HepG2 (cell line): ENCODE measurements at regions not wholly inside any gene's neighbourhood (a gene's known extent, or its start where the extent isn't known, plus 50 kb on each side); places are given as distances from the start of the nearest gene placed in this dataset.

Source experiments
- ATAC-seq: fragments of 200-7000 bp; cut with Tn5 transposase; 3 replicates; pipeline ENCODE4 v1.9.1; 2020; ENCODE audit warnings: mild to moderate bottlenecking, moderate library complexity
- BruUV-seq: library from RNA; stranded (reverse); fragments of 400-500 nt; replicated peaks from 2 replicates; lab custom pipeline; 2021; lab: Mats Ljungman, UMichigan
- CTCF ChIA-PET: fragments of 300-600 bp; formaldehyde crosslinking; extraction: SDS; loops from one replicate; lab custom pipeline; 2021; ENCODE audit warnings: low total read pairs, inconsistent platforms, low intra/inter-chr PET ratio; lab: Yijun Ruan, JAX
- POLR2A ChIA-PET: fragments of 350-600 bp; sonication (Branson Sonifier 250); formaldehyde crosslinking; loops from one replicate; lab custom pipeline; 2020; ENCODE audit warnings: antibody characterized with exemption, inconsistent platforms; lab: Yijun Ruan, JAX
- DNase-seq: peaks from one replicate; pipeline ENCODE4 v3.0.0-alpha.2; 2015; ENCODE audit warnings: low spot score
- FAIRE-seq: peaks from 3 replicates; lab custom pipeline; 2011; peaks lifted over from hg19 to GRCh38; lab: Jason Lieb, UNC
- H2AFZ ChIP-seq: one replicate; pipeline ENCODE4 v1.6.1; 2011; ENCODE audit warnings: low read length, inconsistent platforms
- H3K27ac ChIP-seq: fragments of 300-600 bp; 3 replicates; pipeline ENCODE4 v1.8.0; 2011; ENCODE audit warnings: mixed run types, mild to moderate bottlenecking, mixed read lengths, low read length, inconsistent platforms; ENCODE audit not compliant: insufficient read depth; ENCODE audit errors: extremely low read length
- H3K27me3 ChIP-seq, 2 experiments: fragments of 200-600 bp in 1 of 2; 2 replicates in 1 of 2; 3 replicates in 1 of 2; pipeline versions ENCODE4 v1.6.0 to v1.8.0; 2011; ENCODE audit warnings: low read length in 2 of 2, mild to moderate bottlenecking in 2 of 2, moderate library complexity in 2 of 2, inconsistent platforms in 1 of 2; ENCODE audit not compliant: insufficient read depth in 2 of 2, control insufficient read depth in 1 of 2
- H3K36me3 ChIP-seq, 2 experiments: fragments of 200-600 bp in 1 of 2; replicated peaks in 1 of 2; 2 replicates in 1 of 2; 3 replicates in 1 of 2; pipeline versions ENCODE4 v1.5.1 to v1.8.0; 2011; ENCODE audit warnings: low read length in 2 of 2, inconsistent platforms in 1 of 2; ENCODE audit not compliant: insufficient read depth in 2 of 2, control insufficient read depth in 1 of 2
- H3K4me1 ChIP-seq: 2 replicates; pipeline ENCODE4 v1.5.1; 2012; ENCODE audit warnings: low read length, inconsistent platforms; ENCODE audit not compliant: insufficient read depth
- H3K4me2 ChIP-seq: 2 replicates; pipeline ENCODE4 v1.6.0; 2011; ENCODE audit warnings: low read depth, low read length, inconsistent platforms
- H3K4me3 ChIP-seq, 3 experiments: fragments of 200-600 bp in 1 of 3; sonication (generic), shearing (Covaris generic) in 1 of 3; replicated peaks in 1 of 3; 2 replicates each; pipeline ENCODE4 v1.5.1; 2011 to 2016; ENCODE audit warnings: low read length in 3 of 3, inconsistent platforms in 2 of 3, low read depth in 2 of 3, mild to moderate bottlenecking in 2 of 3, control low read depth in 1 of 3, mixed read lengths in 1 of 3; ENCODE audit not compliant: insufficient read depth in 1 of 3
- H3K79me2 ChIP-seq: one replicate; pipeline ENCODE4 v1.6.1; 2011; ENCODE audit warnings: low read length, inconsistent platforms; ENCODE audit not compliant: insufficient read depth
- H3K9ac ChIP-seq: 2 replicates; pipeline ENCODE4 v1.6.0; 2011; ENCODE audit warnings: mild to moderate bottlenecking, low read depth, low read length, inconsistent platforms; ENCODE audit not compliant: insufficient read depth
- H3K9me3 ChIP-seq: 2 replicates; pipeline ENCODE4 v1.5.1; 2012; ENCODE audit warnings: mild to moderate bottlenecking, low read length
- H4K20me1 ChIP-seq: 2 replicates; pipeline ENCODE4 v1.6.0; 2011; ENCODE audit warnings: inconsistent platforms, mild to moderate bottlenecking, low read length, moderate library complexity; ENCODE audit not compliant: insufficient read depth
- GLI4 ChIP-seq: sonication (generic); formaldehyde crosslinking; IDR thresholded peaks from 2 replicates; pipeline ENCODE4 v1.5.1; 2020; ENCODE audit warnings: missing genetic modification reagents, mild to moderate bottlenecking, moderate library complexity, borderline replicate concordance
- HMG20B ChIP-seq: conservative IDR thresholded peaks from 2 replicates; pipeline ENCODE4 v1.6.1; 2016; ENCODE audit warnings: missing genetic modification reagents, missing compliant biosample characterization
- NR2F2 ChIP-seq: IDR thresholded peaks from 2 replicates; pipeline ENCODE4 v1.6.1; 2012; ENCODE audit warnings: low read depth, inconsistent platforms, borderline replicate concordance
- ZMYM4 ChIP-seq: sonication (generic); formaldehyde crosslinking; IDR thresholded peaks from 2 replicates; pipeline ENCODE4 v1.8.1; 2023; ENCODE audit warnings: mild to moderate bottlenecking, missing genetic modification reagents
- ZNF101 ChIP-seq: sonication (generic); formaldehyde crosslinking; IDR thresholded peaks from 2 replicates; pipeline ENCODE4 v1.4.0; 2020; ENCODE audit warnings: mild to moderate bottlenecking, low read depth, missing genetic modification reagents, borderline replicate concordance
- ZNF180 ChIP-seq: sonication (generic); formaldehyde crosslinking; IDR thresholded peaks from 2 replicates; pipeline ENCODE4 v1.4.0; 2020; ENCODE audit warnings: low read depth, missing genetic modification reagents, borderline replicate concordance
- ZNF251 ChIP-seq: sonication (generic); formaldehyde crosslinking; IDR thresholded peaks from 2 replicates; pipeline ENCODE4 v1.9.0; 2021; ENCODE audit warnings: mild to moderate bottlenecking, missing genetic modification reagents
- ZNF616 ChIP-seq: sonication (generic); formaldehyde crosslinking; IDR thresholded peaks from 2 replicates; pipeline ENCODE4 v1.5.0; 2020; ENCODE audit warnings: low read depth, mild to moderate bottlenecking, missing genetic modification reagents
- ZSCAN30 ChIP-seq: sonication (generic); formaldehyde crosslinking; IDR thresholded peaks from 2 replicates; pipeline ENCODE4 v1.5.0; 2020; ENCODE audit warnings: mild to moderate bottlenecking, missing genetic modification reagents
- WGBS: methylation state at CpG from one replicate; pipeline ENCODE4 v1.1.6; 2017; ENCODE audit warnings: low lambda C conversion rate; 5-methylcytosine and 5-hydroxymethylcytosine counted together
- in situ Hi-C: cut with HindIII; loops from 2 replicates; pipeline ENCODE4 v1.10.0; 2017; ENCODE audit warnings: low pct_unique_long_range_greater_than_20kb; ENCODE audit not compliant: extremely low pct_ligation_motif_present
- intact Hi-C: fragments of 100-400 bp; cut with micrococcal nuclease; formaldehyde crosslinking; loops from one replicate; pipeline ENCODE4 v1.10.0; 2022; ENCODE audit not compliant: unreplicated experiment
- TF ChIP-seq, protein P1 (sequence below): sonication (generic); formaldehyde crosslinking; IDR thresholded peaks from 2 replicates; pipeline ENCODE4 v1.5.1; 2020; ENCODE audit warnings: missing genetic modification reagents, mild to moderate bottlenecking, borderline replicate concordance
- TF ChIP-seq, protein P2 (sequence below), 2 experiments: fragments of 450-650 bp in 1 of 2; sonication (generic) in 1 of 2; formaldehyde crosslinking; IDR thresholded peaks; 2 replicates each; pipeline versions ENCODE4 v1.5.0 to v1.8.0; 2020 to 2022; ENCODE audit warnings: mild to moderate bottlenecking in 1 of 2, missing genetic modification reagents in 1 of 2
- TF ChIP-seq, protein P3 (sequence below): sonication (generic); formaldehyde crosslinking; IDR thresholded peaks from 2 replicates; pipeline ENCODE4 v1.4.0; 2020; ENCODE audit warnings: missing genetic modification reagents, borderline replicate concordance

DNA sequence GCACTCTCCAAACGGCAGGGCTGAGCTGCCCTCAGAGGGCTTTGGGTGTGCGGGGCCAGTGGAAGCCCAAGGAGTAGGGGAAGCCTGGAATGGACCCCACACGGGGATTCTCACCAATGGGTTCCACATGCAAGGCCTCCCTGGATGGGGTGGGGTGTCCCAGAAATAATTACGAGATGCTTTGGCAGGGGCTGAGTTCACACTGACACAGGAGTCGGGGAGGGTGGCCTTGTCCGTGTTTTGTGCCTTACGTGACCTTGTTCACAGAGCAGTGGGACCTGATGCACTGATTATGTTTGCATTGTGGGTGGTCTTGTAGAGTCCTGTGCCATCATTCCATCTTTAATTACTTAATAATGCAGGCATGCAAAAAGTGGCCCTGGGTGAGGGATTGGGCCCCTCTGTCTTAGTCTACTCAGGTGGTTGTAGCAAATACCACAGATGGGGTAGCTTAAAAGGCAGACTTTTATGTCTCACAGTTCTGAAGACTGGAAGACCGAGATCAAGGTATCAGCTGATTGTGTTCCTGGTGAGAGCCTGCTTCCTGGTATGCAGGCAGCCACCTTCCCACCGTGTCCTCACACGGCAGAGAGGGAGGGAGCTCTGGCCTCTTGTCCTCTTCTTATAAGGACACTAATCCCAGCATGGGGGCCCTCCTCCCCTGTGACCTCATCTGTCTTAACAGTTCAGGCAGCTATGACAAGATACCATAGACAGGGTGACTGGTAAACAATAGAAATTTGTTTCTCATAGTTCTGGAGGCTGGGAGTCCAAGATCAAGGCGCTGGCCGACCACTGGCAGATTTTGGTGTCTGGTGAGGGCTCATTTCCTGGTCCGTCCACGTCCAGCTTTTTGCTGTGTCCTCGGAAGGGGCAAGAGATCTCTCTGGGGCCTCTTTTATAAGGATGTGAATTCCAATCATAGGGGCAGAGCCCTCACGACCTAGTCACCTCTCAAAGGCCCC lies 239.4 kb downstream of the IRF8 start (continued):
- TF ChIP-seq, protein P1, sequence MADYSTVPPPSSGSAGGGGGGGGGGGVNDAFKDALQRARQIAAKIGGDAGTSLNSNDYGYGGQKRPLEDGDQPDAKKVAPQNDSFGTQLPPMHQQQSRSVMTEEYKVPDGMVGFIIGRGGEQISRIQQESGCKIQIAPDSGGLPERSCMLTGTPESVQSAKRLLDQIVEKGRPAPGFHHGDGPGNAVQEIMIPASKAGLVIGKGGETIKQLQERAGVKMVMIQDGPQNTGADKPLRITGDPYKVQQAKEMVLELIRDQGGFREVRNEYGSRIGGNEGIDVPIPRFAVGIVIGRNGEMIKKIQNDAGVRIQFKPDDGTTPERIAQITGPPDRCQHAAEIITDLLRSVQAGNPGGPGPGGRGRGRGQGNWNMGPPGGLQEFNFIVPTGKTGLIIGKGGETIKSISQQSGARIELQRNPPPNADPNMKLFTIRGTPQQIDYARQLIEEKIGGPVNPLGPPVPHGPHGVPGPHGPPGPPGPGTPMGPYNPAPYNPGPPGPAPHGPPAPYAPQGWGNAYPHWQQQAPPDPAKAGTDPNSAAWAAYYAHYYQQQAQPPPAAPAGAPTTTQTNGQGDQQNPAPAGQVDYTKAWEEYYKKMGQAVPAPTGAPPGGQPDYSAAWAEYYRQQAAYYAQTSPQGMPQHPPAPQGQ, result no peak
- TF ChIP-seq, protein P2, sequence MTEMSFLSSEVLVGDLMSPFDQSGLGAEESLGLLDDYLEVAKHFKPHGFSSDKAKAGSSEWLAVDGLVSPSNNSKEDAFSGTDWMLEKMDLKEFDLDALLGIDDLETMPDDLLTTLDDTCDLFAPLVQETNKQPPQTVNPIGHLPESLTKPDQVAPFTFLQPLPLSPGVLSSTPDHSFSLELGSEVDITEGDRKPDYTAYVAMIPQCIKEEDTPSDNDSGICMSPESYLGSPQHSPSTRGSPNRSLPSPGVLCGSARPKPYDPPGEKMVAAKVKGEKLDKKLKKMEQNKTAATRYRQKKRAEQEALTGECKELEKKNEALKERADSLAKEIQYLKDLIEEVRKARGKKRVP (CRISPR knock-in tag; IDR thresholded peaks at IDR 0.05), result no peak
- TF ChIP-seq ZNF180 (CRISPR knock-in tag) (no peak), ZMYM4 (CRISPR knock-in tag) (no peak), GLI4 (no peak)

DNA sequence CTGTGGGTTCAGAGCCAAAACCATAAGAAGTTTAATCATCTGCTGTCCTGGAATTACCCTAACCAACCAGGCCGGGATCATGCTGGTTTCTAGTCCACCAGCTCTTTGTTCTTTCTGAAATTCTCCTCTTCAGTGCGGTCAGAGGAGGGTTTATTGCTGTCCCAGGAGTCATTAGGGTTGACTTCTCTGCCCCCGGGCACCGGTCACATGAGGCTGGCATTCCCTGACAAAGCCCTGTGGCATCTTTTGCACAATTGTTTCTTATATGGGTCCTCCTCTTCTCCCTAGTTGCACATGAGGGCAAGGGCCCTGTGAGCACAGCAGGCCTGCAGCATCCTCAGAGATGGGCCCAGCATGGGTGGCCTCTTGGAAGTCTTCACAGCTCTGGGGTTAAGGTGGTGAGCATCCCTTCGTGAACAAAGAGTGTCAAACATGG lies 243.9 kb downstream of the IRF8 start:
- H3K27ac ChIP-seq, result no peak overlapping the region
- H3K4me3 ChIP-seq, result no peak overlapping the region
- H3K79me2 ChIP-seq, result no peaks in the 10 kb centered on the region
- H3K9ac ChIP-seq, result no peak overlapping the region
- no peak overlapping the region for H3K4me2 ChIP-seq
- intact Hi-C loops (loop anchor here (5.0 kb wide), 1 partner anchor 459 kb away; no protein-coding TSS in a partner anchor), in situ Hi-C loops (no loop called here)
- BruUV-seq, result no TSS peak
- WGBS, result 36% methylated on average over 5 of the region's 5 CpGs
- H3K9me3 ChIP-seq, result no peaks in the 10 kb centered on the region
- ChIA-PET CTCF (no interaction called here), POLR2A (no interaction called here)
- ATAC-seq (no peak), FAIRE-seq (no peak), DNase-seq (no peak)
- H3K4me1 ChIP-seq, result no peaks in the 10 kb centered on the region
- no peaks in the 10 kb centered on the region; the same call in 1 of the 2 replicates for H4K20me1 ChIP-seq
- H3K27me3 ChIP-seq, result peaks cover 0 to 14% of the 10 kb centered on the region in 2 experiments; a peak in 1 of 5 replicates
- no peak overlapping the region for H2AFZ ChIP-seq
- H3K36me3 ChIP-seq, result no peaks in the 10 kb centered on the region
- TF ChIP-seq NR2F2, result no peak
- TF ChIP-seq ZNF616, result no peak
- TF ChIP-seq, protein P3, sequence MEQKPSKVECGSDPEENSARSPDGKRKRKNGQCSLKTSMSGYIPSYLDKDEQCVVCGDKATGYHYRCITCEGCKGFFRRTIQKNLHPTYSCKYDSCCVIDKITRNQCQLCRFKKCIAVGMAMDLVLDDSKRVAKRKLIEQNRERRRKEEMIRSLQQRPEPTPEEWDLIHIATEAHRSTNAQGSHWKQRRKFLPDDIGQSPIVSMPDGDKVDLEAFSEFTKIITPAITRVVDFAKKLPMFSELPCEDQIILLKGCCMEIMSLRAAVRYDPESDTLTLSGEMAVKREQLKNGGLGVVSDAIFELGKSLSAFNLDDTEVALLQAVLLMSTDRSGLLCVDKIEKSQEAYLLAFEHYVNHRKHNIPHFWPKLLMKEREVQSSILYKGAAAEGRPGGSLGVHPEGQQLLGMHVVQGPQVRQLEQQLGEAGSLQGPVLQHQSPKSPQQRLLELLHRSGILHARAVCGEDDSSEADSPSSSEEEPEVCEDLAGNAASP (CRISPR knock-in tag), result no peak
- no peak for TF ChIP-seq ZSCAN30 (CRISPR knock-in tag)
- TF ChIP-seq ZNF251, result no peak
- no peak for TF ChIP-seq HMG20B (CRISPR knock-in tag)
- no peak for TF ChIP-seq ZNF101 (CRISPR knock-in tag)
